HL-60 (cell line): ENCODE measurements at regions not wholly inside any gene's neighbourhood (a gene's known extent, or its start where the extent isn't known, plus 50 kb on each side); places are given as distances from the start of the nearest gene placed in this dataset.

Experiments used
- CTCF ChIP-seq: IDR thresholded peaks from one replicate; pipeline ENCODE4 v1.5.1; 2011; ENCODE audit warnings: low read length, control low read depth, inconsistent platforms; ENCODE audit not compliant: insufficient read depth
- GABPA ChIP-seq: IDR thresholded peaks from 2 replicates; pipeline ENCODE4 v1.6.1; 2012; ENCODE audit warnings: low read depth
- POLR2AphosphoS5 ChIP-seq: IDR thresholded peaks from 2 replicates; pipeline ENCODE4 v1.6.1; 2012; ENCODE audit warnings: low read depth
- SPI1 ChIP-seq: IDR thresholded peaks from 2 replicates; pipeline ENCODE4 v1.6.1; 2012; ENCODE audit warnings: low read depth, mild to moderate bottlenecking, borderline replicate concordance
- TF ChIP-seq, protein P1 (sequence below): IDR thresholded peaks from 2 replicates; pipeline ENCODE4 v1.6.1; 2012; ENCODE audit warnings: low read depth; ENCODE audit not compliant: insufficient replicate concordance

GRCh38 chr4:123159479-123159878 lies 237.1 kb upstream of the NUDT6 start:
- TF ChIP-seq, protein P1, sequence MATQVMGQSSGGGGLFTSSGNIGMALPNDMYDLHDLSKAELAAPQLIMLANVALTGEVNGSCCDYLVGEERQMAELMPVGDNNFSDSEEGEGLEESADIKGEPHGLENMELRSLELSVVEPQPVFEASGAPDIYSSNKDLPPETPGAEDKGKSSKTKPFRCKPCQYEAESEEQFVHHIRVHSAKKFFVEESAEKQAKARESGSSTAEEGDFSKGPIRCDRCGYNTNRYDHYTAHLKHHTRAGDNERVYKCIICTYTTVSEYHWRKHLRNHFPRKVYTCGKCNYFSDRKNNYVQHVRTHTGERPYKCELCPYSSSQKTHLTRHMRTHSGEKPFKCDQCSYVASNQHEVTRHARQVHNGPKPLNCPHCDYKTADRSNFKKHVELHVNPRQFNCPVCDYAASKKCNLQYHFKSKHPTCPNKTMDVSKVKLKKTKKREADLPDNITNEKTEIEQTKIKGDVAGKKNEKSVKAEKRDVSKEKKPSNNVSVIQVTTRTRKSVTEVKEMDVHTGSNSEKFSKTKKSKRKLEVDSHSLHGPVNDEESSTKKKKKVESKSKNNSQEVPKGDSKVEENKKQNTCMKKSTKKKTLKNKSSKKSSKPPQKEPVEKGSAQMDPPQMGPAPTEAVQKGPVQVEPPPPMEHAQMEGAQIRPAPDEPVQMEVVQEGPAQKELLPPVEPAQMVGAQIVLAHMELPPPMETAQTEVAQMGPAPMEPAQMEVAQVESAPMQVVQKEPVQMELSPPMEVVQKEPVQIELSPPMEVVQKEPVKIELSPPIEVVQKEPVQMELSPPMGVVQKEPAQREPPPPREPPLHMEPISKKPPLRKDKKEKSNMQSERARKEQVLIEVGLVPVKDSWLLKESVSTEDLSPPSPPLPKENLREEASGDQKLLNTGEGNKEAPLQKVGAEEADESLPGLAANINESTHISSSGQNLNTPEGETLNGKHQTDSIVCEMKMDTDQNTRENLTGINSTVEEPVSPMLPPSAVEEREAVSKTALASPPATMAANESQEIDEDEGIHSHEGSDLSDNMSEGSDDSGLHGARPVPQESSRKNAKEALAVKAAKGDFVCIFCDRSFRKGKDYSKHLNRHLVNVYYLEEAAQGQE = no peak
- TF ChIP-seq CTCF = no peak
- TF ChIP-seq POLR2AphosphoS5 = no peak
- no peak for TF ChIP-seq GABPA
- no peak for TF ChIP-seq SPI1
